ENCODE measurements at regions not wholly inside any gene's neighbourhood (a gene's known extent, or its start where the extent isn't known, plus 50 kb on each side); places are given as distances from the start of the nearest gene placed in this dataset.

GRCh38 chr6:147717991-147718390 lies 209.5 kb downstream of the SAMD5 start:
- no peak for DNase-seq

- no peak for DNase-seq
Observed at GRCh38 chr6:147722158-147722557, 213.7 kb downstream of the SAMD5 start.

DNA sequence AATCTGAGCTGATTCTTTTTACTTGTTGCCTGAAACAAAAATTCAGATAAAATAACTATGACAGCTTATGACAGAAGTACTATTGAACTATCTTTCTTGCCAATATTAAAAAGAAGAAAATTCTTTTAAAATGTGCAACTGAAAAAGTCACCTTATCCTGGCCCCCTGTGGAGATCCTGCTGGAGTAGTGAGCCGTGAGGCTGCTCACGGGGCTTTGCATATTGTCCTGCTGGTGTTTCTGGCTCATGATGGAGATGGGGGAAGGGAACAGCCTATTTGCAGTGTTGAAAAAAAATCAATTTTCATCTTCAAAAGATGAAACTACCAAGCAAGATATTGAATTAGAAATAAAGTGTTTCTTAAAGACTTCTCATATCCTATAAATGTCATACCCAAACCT lies 216.0 kb downstream of the SAMD5 start:
- DNase-seq = no peak

DNA sequence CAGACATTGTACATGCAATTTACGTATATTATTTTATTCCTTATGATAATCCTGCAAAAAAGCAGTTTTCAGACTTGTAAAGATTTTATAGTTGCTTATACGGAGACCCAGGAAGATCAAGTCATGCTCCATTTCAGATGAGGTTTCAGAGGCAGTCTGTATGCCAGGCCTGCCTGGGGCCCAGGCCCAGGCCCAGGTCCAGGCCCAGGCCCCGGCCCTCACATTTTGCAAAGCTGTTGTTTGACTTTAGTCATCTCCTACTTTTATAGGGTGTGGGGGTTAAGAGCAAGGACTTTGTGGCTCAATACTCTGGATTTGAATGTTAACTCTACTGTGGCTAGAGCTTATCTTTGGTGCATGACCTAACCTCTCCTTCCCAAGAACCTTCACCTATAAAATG lies 217.9 kb downstream of the SAMD5 start:
- no peak for DNase-seq

GRCh38 chr6:147728903-147729302 lies 220.4 kb downstream of the SAMD5 start:
- no peak for DNase-seq

DNA sequence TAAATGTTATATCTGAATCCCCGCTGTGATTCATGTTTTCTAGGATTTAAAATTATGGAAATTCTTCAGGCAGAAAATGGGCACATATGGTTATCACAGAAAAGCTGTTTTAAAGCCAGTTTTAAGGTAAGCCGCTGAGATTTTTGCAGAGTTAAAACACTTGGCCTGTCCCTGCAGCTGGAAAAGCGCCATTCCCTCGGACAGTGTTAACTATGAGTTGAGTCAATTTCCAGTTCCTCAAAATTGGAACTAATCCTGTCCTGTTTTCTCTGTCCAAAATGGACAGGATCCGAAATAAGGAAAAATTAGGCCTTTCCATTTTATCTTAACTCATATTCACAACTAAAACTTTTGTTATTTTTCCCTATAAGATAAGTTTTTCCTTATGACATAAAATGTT lies 225.2 kb downstream of the SAMD5 start:
- no peak for DNase-seq

- no peak for DNase-seq
Observed at GRCh38 chr6:147734151-147734550, 225.7 kb downstream of the SAMD5 start.

GRCh38 chr6:147735924-147736323 lies 227.4 kb downstream of the SAMD5 start:
- no peak for DNase-seq

DNA sequence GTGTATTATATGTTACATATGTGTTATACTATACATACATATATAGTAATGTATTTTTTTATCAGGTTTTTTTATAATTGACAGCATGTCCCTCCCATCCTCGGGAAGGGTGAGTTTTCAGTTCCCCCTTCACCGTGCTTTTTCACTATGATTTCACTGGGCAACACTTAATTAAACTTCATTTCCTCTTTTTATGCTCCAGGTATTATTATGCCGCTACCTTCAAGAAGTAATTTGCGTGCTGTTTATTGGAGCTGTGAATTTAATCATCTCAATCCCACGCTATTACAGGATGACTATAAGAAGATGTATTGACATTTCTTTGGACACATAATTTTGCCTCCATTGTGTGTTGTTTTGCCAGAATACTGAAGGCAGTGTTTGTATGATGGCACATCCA lies 228.6 kb downstream of the SAMD5 start:
- no peak for DNase-seq

GRCh38 chr6:147738099-147738498 lies 229.6 kb downstream of the SAMD5 start:
- DNase-seq = peak; percentile 66

GRCh38 chr6:147738516-147739162 lies 230.1 kb downstream of the SAMD5 start:
- no peak for DNase-seq

DNA sequence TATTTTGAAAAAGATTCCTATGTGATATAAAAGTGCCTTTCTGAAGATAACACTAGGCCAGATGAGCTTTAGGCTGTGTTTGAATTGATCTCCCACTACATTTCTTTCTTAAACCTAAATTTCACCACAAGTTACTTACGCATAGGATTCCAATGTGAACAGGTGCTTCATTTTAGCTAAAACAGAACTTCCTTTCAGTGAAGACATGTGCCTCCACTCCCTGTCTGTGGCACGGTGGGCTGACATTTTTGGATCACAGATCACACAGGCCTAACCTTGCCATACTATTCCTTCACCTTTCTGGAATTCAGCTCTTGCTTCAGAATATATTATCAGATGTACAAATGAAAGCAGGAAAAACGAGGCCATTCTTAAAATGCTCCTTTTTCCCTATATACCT lies 231.8 kb downstream of the SAMD5 start:
- DNase-seq = no peak

DNA sequence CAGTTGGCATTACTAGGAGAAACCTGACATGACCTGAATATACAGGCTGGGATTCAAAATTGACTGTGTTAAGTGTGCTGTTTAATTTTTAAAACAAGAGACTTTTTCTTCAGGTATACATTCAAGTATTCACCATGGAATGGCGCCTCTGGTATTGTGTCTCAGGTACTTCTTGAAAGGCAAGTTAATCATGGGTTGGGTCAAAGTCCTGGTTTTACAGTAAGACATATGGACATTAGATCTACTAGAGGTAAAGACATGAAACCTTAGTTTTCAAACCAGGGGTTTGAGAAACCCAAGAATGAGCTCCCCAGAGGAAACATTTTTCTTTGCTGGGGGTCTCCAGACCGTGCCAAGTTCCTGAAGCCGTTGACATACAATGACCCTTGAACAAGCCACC lies 232.4 kb downstream of the SAMD5 start:
- DNase-seq = no peak

DNA sequence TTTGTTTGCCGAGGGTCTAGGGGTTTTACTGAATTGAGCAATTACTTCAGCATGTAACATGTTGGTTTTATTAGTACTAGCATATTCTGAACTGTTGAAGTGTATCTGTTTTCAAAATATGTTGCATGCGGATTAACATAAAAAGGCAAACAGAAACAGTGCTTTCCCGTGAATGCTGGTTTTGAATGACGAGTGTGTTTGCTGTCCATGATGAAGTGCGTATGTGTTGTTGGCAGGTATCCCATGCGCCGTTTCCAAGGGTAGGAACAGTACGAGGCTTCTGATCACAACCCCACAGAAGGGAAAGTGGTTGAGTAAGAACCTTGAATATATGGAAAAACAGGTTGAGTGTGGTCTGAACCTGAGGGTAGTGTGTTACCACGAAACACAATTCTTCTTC lies 232.9 kb downstream of the SAMD5 start:
- no peak for DNase-seq

DNA sequence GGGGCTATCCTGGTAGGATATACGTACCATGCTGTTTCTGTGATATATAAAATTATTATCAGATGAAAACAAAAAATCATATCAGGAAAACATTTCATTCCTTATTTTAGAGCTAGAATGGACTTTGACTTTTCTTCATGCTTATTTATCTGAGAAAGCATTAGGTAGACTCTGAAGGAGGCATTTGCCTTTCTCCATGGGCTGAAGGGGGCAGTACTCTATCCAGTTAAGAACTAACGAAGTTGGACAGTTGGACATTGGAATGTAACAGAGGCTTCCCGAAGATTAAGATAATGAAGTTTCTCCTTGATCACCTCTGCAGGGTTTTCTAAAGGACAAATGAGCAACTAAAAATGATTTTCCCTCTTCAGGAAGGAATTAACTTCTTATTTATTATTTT lies 233.9 kb downstream of the SAMD5 start:
- DNase-seq = no peak

DNA sequence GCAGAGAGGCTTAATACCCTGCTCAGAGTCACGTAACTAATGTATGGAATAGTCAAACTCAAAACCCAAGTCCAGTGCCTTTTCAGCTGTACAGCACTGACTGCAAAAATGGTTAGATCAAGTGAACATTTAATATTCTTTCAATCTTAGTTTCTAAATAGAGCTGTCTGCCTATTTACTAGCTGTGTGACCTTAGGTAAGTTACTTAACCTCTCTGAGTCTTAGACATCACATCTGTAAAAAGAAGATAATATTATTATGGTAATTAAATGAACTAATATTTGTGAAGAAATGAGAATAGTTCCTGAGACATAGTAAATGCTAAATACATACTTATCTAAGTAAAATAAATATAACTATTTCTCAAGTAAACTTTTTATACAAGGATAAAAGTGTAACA lies 235.5 kb downstream of the SAMD5 start:
- no peak for DNase-seq

DNA sequence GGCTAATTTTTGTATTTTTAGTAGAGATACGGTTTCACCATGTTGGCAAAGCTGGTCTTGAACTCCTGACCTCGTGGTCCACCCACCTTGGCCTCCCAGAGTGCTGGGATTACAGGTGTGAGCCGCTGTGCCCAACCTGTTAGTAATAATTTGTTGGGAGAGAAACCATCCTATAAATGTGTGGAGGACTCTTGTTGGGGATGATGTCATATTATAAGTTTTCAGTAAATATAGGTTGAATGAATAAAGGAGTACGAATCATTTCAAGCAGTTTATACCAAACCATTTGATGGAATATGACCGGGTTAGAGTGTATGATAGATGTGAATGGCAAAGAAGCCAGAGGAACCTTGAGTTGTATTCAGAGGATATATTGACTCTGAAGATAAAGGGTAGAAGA lies 240.8 kb downstream of the SAMD5 start:
- DNase-seq = no peak

- no peak for DNase-seq
Observed at GRCh38 chr6:147750413-147750812, 241.9 kb downstream of the SAMD5 start.

DNA sequence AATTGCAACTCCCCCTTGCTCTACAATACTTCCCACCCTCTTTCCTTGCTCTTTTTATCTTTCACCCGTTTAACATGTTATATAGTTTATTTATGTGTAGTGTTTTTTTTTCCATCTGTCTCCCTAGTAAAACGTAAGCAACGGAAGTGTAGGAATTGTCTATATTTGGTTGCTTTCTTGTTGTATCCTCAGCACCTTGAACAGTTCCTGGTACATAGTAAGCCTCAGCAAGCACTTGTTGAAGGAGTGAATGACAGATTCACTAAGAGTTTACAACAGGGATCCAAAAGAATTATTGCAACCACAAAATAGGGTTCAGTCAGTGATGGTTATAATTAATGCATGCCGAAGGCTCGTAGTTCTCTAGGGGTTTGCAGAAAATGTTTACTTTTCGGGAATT lies 242.7 kb downstream of the SAMD5 start:
- no peak for DNase-seq

DNA sequence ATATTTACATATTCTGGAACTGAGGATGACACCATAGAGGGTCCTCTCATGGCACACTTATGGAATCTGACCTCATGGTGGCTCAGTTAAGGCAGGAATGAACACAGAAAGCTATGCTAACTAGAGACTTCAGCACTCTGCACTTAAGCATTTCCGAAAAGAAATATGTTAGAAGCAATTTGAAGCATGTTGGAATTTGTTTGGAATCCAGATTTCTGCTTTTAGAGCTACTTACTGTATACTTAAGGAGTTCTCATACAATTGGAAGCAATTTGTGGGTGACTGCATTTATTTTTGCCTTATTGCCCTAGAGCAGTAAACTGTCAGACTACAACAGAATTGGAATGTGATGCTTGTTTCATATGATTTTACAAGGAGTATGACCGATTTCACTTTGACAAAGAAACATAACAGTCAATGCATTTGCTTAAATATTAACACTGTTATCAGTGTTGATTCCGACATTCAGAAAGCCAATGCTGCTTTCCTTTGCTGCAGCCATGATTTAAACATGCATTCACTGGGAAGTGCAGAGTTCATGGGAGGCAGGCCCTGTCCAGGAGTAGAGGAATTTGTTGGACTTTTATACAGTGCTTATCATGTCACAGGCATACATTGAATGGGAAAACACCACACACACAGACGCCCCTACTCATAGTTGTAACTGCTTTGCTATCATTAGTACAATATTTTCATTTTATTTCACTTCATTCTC lies 244.4 kb downstream of the SAMD5 start:
- DNase-seq = no peak

- DNase-seq = no peak
Observed at GRCh38 chr6:147755999-147756398, 247.5 kb downstream of the SAMD5 start.

- no peak for DNase-seq
Observed at GRCh38 chr6:147756891-147757290, 248.4 kb downstream of the SAMD5 start.

DNA sequence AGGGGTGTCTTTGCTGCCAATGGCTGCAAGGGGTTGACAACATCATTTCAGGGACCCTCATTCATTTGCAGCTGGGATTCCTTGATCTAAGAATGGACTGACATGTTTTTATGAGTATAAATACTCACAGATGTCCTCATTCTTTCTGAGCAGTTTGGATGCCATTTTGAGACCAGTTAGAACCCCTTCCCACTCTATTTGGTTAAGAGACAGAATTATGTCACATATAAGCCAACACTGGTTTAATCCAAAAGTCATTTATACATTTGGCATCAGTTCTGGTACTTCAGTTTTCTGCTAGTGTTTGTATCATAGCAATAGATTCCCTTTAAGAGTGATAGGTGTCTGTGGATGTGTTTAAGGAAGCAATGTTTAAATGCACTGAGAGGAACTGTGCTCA lies 248.8 kb downstream of the SAMD5 start:
- no peak for DNase-seq

DNA sequence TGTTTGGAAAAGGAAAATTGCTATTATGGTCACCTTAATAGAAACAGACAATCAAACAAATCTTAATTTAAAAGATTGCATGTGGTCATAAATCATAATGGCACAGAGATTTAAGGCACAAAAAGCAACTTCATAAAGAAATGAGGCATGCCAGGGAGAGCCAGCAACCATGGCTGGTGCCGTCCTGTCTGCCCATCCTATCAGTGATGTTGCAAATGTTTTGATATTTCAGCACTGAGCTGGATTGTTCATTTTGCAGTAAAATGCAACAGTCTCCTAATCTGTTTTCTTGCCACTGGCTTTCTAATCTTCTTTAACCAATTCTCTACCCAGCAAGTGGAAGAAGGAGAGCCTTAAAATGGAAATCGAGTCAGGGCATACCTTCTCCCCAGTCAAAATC lies 249.8 kb downstream of the SAMD5 start:
- no peak for DNase-seq

DNA sequence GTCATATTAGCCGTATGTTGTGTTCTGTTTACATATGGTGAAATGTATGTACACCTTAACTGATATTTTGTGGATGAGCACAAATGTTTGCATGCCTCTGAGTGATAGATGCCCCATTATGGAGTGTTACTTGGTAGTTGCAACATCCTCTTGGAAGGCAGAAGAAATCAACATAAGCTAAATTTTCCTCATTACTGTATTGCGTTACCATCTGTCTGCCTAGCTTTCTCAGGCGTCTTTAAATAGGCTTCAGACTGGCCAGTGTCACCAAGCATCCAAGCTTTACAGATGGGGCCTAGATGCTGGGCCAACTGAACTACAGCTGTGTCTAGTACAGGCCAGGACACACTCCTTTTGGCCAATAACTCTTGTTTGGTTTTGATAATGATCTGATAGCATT lies 250.6 kb downstream of the SAMD5 start:
- DNase-seq = no peak
